ENCODE measurements at regions not wholly inside any gene's neighbourhood (a gene's known extent, or its start where the extent isn't known, plus 50 kb on each side); places are given as distances from the start of the nearest gene placed in this dataset.

DNA sequence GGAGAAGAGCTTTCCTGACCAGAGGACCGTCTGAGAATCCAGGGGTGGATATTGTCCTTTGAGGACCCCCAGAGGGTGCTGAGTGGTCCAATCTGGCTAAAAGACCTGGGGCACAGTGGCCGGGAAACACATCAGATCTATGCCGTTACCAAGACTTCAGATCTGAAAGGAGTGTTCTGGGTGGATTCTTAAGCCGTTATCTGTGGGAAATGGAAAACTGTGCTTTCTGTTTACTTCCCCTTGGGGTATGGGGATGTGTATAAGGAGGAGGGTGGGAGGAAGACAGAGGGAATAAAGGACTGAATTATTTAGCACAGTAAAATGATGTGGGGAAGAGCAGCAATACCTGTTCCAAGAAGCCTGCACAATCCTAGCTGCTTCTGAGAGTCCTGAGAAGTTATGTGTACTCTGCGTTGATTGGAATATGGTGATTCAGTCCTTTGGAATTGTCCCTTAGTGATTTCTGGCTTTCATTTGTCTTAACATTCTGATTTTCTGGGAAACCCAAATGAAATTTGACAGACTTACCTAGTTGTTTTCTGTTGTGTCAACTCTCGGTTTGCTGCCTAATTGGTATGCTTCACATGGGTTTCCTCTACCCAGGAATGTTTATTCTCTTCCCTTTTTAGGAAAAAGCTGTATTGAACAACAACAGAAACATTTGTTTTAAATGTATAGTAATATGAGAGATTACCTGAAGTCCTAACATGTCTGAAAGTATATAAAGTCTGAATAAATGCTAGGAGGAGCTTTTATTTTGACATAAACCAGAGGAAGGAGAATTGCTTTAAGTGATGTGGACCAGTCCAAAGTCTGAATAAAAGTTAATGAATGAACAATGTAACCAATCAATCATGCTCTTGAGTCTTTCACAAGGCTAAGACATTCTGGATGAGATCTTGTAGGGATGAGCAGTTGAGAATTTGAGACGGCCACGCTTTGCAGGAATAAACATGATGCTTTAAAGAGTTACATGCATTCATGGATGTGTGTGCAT is 427.1 kb upstream of the C2CD4B start:
- DNase-seq = no peak

- DNase-seq = no peak
These were observed 427.8 kb upstream of the C2CD4B start for GRCh38 chr15:62592920-62593319.

DNA sequence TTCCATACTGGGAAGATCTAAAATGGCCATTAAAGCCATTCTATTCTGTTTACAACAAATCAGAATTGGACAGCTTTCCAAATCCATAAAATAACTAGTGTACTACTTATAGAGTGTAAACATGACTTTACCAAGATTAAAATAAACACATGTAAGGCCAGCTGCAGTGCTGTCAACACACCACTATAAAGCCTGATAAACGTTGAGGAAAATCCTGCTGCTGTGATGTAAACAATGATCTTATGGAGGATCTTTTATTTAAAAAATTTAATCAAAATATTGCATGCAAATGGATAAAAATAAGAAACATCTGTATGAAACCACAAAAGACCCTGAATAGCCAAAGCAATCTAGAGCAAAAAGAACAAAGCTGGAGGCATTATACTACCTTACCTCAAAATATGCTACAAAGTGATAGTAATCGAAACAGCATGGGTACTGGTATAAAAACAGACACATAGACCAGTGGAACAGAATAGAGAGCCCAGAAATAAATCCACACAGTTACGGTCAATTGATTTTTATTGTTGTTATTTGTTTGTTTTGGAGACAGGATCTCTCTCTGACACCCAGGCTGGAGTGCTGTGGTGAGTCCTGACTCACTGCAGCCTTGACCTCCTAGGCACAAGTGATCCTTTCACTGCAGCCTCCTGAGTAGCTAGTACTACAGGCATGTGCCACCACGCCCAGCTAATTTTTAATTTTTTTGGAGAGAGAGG is 428.8 kb upstream of the C2CD4B start:
- DNase-seq = no peak

DNA sequence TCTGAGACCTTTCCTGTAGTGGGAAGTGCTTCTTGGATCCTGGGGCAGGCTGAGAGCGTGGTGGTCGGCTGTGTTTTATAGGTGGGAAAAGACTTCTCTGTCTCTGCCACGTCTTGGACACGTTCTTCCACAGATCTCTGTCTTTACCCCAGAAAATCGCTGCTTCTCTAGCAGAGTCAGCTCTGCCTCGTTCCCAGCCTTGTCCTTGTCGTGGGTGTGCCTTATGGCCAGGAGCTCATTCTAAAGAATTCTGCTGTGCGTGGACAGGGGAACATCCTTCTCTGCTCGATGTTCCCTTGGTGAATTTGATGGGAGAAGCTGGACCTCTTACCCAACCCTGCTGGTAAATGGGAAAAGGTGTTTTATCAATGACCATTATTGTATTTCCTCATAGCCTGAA is 433.1 kb upstream of the C2CD4B start:
- DNase-seq = no peak

- no peak for DNase-seq
These were observed 435.0 kb upstream of the C2CD4B start for GRCh38 chr15:62599791-62600777.

- DNase-seq = no peak
These were observed 436.9 kb upstream of the C2CD4B start for GRCh38 chr15:62601777-62602545.

GRCh38 chr15:62603742-62604141 is 438.7 kb upstream of the C2CD4B start:
- no peak for DNase-seq

DNA sequence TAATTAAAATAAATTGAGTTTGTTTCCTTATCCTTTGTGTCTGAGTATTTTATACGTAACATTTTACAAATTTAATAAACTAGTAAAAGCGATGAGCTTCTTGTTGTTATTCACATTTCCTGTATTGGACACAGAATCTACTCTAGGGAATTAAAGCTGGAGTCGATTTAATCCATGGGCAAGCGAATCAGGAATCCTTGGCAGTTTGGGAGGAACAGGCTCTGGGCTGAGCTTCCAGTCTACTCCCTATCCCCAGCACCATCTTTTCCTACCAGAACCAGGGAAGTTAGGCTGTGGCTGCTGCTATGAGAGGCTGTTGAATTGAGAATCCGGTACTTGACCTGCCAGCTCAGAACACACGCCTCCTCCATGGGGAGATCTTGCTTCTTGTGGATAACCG is 437.3 kb upstream of the TPM1 start:
- DNase-seq = no peak

DNA sequence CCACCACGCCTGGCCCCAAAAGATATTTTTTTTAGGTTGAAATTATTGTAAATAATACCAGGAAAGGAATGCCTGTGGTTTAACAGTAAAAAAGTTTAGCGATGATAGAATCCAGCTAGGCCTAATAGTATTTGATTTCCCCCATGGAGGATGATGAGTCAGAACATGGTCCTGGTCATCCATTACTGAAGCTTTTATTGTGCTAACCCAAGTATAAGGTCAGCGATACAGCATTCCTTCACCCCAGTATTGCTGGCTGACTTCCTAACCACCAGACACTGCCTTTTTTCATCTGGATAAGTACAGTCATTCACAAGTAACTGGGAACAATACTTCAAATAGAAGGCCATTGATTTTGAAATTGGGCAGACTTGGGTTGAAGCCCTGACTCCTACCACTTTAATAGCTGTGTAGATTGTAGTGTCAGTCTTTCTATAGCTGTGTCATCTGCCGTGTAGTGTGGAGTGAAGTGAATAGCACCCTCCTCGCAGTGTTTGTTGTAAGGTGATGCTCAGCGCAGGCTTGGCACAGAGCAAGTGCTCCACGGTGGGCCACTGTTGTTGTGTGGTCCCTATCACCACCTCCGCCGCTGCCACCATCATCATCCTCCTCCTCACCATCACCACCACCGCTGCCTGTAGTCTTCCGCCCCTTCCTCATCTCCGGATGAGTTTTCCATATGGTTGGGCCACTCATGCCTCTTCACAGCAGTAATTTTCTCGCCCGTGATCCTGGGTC is 436.0 kb upstream of the TPM1 start:
- no peak for DNase-seq

GRCh38 chr15:62607114-62607462 is 435.5 kb upstream of the TPM1 start:
- no peak for DNase-seq

GRCh38 chr15:62607643-62608042 is 434.9 kb upstream of the TPM1 start:
- no peak for DNase-seq

DNA sequence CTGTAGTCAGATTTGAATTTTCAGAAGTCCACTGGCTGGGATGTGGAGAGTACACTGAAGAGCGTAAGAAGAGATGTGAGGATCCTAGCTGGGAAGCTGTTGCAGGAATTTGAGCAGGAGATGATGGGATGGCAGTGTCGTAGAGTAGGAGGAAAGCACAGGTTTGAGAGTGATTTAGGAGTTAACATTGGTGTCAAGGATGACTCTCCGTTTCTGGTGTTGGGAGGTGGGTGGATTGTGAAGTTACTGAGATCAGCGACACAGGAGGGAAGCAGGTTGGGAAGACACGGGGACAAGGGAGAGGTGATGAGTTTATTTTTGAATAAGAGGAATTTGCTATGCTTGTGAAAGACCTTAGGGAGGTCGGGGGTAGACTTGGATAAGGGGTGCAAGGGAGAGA is 434.2 kb upstream of the TPM1 start:
- no peak for DNase-seq

GRCh38 chr15:62610265-62610869 is 432.2 kb upstream of the TPM1 start:
- no peak for DNase-seq

DNA sequence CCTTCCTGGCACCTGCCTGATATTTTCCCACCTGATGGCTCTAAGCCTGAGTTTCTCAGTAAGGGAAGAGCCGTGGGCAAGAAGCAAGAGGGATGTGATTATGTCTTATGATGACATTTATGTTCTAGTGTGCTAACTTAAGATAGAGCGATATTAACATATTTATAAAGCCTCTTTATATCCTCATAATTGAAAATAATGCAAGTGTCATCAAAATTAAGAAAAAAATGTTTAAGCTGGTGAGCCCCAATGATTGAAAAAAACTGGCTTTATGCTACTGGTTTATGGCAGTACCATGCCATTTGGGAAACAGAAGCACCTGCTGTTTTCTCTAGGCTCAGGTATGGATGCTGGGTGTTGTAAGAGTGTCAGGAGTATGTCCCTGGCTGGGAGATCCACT is 431.5 kb upstream of the TPM1 start:
- DNase-seq = no peak

DNA sequence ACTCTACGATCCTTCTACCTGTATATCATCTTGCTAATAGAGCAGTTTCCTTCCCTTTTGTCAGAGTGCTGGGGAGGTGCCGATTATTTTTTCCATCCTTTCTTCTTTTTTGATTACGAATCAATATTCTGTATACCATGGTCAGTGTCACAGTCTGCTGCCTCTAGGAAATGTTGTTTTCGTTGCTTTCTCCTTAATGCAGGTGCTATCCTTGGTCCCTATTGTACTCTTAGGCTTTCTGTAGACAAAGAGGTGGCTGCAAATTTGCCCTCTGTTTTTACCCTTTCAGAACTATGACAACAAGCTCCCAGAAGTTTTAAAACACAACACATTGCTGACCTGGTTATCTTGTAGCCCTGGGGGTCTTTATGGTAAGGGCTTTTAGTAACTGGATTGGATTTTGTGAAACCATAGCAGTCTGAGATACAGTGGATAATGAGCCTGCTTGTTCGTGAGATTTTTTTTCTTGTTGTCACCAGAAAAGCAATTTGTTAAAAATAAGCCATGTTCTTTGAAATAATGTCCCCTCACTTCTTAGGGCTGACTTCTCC is 430.3 kb upstream of the TPM1 start:
- no peak for DNase-seq

DNA sequence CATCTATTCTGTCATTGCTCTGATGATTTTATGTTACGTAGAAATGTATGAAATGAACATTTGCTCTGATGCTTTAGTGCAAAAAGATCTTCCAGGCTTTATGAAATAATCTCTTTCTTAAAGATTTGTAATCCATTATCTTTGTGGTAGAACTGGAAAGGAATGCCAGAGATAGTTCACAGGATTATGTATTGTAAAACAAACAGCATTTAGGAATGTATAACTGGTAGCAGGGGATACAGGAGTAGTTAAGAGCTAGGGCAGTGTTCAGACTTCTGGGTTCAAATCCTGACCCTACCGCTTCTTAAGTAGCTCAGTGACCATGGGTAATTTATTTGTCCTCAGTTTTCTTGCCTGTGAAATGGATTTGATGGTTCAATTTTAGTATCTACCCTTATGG is 429.8 kb upstream of the TPM1 start:
- no peak for DNase-seq

- no peak for DNase-seq
These were observed 425.8 kb upstream of the TPM1 start for GRCh38 chr15:62616746-62617145.

- no peak for DNase-seq
These were observed 424.8 kb upstream of the TPM1 start for GRCh38 chr15:62617741-62618140.

- no peak for DNase-seq
These were observed 424.1 kb upstream of the TPM1 start for GRCh38 chr15:62618432-62618831.

- no peak for DNase-seq
These were observed 423.6 kb upstream of the TPM1 start for GRCh38 chr15:62618846-62619504.

Measured in NCI-H2227 treated with DMSO at 0.1 percent for 48 hours (cell line).